Inferior parietal cortex (tissue), 1 donor: ENCODE measurements at regions not wholly inside any gene's neighbourhood (a gene's known extent, or its start where the extent isn't known, plus 50 kb on each side); places are given as distances from the start of the nearest gene placed in this dataset.

Experiments used
- DNase-seq: peaks from one replicate; pipeline ENCODE4 v3.0.0-alpha.2; 2016; ENCODE audit errors: extremely low spot score

DNA sequence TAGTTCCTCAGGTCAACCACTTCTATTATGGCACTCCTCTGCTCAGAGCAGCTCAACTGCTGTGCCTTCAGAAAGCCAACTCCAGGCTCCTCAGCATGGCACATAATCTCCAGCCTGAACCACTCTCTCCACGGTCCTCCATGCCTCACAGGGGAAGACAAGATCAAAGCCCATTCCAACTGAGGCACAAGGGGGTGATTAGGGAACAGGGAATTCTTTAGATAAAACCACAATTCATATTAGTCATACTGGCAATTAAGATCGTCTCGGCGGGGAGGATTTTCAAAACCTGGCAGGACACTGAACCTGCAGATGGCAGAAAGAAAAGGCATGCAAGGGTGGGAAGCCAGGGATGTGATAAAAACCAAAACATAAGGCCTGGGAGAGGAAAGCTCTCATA, 361.6 kb downstream of the FGFR2 start:
- DNase-seq, result no peak

DNA sequence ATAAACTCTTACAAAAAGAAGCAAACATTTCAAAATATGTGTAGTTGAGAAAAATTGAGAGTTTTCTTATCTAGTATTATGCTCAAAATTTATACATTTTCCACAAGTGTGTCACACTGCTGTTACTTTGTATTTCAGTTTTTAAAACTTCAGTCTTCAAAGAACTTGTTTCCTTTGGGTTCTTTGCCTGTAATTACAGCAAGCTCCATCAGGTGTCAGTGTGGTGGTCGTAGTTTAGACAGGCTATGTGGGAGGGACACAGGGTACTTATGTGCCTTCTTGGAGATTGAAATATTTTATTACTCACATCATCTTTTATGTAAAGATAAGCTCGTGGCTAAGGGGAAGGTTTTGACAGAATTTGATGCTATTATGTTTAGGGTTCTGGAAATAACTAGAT, 360.5 kb downstream of the FGFR2 start:
- no peak for DNase-seq

DNA sequence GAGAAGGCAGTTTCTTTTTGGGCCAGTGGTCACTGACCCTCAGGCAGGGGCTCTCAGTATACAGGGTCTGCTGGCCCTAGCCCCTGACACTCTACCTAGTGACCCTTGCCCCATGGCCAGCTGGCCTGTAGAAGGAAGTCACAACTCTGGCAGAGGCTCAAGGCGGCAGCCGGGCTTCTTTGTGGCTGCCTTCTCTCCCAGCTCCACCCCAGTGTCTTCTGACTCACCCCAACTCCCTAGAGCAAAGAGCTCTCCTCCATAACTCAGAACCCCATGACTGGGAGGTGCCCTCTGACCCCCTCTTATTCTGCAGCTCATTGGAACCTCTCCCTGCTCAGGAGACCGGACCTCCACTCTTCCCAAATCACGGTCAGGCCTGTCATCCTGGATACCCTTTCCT, 358.2 kb downstream of the FGFR2 start:
- no peak for DNase-seq

DNA sequence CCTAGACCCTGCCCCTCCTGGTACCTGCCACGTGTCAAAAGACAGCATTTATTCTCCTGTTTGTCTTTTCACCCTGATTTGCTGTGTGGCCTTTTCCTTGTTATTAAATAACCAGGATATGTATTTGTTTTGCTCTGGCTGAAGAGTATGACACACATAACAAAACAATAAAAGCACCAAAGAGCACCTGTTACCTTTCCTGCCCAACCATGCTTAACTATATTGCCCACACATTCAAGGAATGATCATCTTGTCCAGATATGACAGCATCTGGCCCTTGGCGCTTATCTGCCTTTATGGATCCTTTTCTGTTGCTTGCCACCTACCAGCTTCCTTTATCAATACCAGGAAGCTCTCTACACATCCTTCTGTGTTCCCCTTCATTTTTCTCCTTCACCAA, 357.7 kb downstream of the FGFR2 start:
- no peak for DNase-seq

DNA sequence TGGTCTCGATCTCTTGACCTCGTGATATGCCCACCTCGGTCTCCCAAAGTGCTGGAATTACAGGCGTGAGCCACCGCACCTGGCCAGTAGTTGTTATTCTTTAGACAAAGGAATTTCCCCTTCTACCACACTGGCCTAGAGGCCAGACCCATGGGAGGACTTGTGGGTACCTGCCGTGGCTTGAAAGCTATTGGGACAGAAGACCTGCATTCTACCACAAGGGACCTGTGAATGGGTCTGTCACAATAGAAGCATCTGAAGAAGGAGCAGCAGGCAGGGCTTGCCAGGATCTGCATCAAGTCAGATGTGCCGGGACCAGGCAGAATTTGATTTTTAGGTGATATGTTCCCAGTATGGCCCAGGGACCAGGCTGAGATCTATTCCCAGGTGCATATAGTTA, 356.9 kb downstream of the FGFR2 start:
- no peak for DNase-seq

DNA sequence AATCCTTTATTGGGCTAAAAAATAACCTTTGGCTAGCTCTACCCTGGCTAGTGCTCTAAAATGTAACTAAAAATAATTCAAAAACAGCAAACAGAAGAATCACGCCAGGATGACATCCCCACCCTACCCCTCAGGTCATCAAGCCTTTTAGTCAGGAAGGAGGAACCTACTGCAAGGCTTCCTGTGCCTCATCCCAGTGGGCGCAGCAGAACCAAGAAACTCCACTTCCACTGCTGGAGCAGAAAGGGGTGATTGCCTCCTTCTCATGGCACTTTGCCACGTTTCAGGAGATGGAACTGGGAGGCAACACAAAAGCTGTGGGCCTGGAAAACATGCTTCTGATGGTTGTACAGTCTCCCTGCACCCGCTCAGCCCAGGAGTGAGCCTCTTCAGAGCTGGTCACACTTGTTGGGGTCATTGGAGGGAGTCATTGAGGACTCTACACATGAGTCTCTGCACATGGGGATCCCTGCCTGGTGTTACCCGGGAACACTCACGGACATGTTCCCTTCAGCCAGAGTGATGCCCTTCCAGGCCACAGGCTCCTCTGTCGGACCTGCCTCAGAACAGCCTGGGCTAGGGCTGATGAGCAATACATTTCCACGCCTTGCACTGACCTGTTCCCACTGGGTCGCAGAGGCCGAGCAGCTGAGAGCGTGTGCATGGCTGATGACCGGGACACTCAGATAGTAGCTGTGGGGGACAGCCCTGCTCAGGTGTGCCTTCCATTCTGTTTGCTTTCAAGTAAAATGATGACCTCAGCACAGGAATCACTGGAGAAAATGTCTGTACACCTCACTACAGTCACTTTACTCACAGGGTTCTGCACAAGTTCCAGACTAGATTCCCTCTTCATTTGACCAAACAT, 355.3 kb downstream of the FGFR2 start:
- no peak for DNase-seq

DNA sequence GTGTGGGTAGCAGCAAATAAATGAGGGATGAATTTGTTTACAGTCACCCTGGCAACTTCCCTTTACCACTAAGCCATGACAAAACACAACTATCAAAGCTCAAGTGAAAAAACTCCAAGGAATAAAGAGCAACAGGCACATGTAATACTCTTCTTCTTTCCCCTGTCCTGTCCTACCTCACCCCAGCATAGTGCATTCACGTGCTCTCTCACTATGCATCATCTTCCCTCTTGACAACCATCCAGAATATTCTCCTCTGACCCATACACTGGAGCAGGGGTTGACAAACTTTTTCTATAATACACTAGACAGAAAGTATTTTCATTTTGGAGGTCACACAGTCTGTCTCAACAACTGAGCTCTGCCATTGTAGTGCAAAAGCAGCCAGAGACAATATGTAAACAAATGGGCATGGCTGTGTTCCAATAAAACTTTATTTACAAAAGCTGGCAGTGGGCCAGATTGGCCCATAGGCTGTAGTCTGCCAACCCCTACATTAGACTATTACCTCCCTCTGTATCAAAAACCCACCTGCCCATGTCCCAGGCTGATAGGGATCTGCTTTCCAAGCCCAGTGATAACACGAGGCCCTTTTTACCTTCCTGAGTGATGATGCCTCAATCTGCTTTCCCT, 354.5 kb downstream of the FGFR2 start:
- DNase-seq, result no peak

DNA sequence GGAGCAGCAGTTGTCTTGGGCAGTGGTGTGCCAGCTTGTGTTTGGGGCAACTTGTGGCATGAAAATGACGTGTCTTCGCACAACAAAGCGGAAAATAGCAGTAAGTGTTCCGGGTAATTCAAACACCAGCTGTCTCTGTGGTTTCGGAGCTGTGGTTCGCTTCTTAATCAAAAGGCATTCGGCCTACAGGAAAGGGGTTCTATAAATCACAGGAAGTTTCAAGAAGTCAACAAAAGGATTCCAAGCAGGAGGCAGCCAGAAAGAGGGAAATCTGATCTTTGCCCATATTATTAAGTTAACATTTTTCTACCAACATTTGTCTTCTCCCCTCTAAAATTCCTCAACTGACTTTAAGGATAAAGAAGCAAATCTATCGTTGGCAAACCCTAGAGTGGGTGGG, 353.4 kb downstream of the FGFR2 start:
- DNase-seq, result no peak

DNA sequence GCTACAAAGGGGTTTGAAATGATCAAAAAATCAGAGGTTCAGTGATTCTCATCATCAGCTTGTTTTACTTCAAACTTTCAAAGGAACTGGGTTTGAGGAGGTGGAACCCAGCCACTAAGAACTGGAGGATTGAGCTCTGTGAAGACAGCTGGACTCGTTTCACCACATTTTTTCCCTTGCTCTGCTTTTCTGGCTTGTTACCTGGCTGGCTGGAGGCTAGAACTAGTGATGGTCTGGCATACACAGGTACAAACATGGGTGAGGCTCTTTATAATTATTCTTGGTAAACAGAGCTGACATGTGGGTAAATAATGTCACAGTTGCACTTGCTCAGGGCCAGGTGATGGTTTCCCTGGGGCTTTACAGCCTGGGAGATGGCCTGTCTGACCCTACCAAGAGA, 352.5 kb downstream of the FGFR2 start:
- no peak for DNase-seq

DNA sequence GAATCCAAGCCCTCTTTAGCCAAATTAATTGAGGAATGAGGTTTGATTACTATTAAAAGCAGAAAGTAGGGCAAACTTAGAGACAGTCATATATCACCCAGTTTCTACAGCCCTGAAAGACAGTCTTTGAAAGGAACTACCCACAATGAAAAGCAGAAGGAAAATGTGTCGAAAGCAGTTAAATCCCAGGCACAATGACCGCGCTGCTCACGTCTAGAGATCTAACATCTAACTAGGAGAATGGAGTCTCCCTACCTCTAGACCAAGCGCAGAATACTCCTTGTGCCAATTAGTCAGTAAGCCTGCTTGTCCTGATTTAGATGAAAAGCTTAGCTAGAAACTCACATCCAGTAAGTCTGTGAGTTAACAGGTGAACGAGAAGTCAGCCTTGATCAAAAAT, 350.0 kb downstream of the FGFR2 start:
- no peak for DNase-seq

DNA sequence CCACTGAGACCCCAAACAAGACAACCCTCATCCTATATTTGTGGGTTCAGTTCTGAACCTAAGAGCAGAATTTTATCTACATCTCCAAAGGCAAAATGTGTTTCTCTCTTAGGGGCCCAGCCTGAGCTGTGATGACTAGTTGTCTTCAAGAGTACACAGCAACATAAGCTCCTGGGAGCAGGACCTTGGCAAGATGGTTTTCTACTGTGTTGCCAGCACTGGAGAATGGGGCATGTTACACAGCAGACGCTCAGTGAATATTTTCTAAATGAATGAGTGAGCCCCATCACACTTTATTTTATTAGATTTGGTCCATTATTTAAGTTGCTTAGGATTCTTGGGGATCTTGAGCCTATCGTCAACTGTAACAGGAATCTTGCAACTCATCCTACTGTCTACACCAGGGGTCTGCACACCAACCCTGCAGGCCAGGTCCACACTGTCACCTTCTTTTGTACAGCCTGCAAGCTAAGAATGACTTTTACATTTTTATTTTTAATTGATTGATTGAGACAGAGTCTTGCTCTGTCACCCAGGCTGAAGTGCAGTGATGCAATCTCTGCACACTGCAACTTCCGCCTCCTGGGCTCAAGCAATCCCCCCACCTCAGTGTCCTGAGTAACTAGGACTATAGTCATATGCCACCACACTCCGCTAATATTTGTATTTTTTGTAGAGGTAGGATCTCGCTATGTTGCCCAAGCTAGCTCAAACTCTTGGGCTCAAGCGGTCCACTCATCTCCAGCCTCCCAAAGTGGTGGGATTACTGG, 347.1 kb downstream of the FGFR2 start:
- no peak for DNase-seq

DNA sequence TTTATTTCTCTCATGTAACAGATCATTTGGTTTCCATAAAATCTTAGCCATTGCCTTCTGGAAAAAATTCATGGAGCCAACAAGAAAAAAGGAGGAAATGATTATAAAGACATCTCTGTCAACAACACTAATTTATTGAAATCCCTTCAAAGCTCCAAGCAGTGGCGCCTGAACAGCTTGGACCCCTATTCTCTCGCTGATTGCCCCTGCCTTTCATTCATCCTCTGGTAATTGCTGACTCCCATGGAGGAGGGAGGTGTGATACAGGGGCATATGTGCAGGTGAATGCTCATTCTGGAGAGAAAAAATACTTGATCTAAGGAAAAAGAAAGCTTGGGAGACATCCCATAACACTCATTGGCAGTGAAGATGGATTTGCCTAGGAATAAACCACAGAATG, 345.5 kb downstream of the FGFR2 start:
- no peak for DNase-seq

DNA sequence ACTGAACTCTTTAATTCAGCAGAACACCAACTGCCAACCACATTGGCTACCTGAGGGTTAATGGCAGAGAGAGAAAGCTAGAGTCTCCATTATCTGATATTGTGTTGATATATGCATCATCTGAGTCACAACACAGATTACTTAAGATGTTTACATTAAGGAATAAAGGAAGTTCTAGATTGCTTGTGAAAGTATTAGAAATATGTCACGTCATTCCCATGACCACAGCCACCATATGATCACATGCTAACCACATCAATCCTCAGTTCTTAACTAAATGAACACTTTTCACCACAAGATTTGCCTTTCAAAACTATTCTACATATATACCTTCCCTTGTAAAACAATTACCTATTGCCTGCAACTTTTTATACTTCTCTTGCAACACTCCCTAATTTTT, 337.9 kb downstream of the FGFR2 start:
- no peak for DNase-seq

DNA sequence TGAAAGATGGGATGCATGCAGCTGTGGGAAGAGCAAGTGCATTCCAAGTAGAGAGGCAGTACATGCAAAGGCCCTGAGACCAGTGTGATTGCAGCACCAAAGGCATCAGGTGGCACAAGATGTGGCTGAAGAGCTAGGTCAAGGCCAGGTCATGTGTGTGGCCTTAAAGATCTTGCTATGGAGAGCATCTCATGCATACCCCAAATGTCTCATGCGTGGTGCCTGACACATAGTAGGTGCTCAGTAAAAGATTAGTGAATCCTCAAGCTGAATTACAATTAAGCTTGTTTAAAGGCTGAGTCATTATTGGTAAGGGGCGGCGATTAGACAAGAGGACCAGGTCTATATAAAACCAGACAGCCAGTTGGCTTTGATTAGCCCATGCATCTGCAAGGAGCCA, 336.6 kb downstream of the FGFR2 start:
- DNase-seq, result no peak

DNA sequence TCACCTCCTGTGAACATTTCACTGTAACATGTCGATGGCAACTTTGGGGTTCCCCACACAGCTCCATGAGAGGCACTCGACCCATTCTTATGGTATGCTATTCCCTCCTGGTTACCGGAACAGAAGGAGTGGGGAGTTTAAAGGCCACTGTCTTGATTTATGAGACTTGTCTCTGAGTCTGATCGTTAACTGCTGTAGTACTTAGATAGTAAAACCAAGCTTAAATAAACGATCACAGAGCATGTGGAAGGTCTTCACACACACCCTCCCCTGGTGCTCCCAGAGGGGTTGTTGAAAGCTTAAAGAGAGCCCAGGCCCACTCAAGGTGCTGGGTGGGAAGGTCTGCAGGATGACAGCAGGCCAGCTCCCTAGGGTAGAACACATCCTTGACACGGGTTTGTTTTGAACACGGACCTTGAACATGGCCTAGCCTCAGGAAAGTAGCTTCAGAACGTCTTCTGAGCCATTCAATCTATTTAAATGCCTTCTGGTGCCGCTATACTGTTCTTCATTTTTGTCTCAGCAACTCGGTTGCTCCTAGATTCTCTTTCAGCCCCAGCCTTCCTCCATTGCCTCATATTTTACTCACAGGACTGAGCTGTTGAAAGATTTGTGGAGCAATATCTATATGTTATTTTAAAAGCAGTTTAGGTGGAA, 335.3 kb downstream of the FGFR2 start:
- DNase-seq, result no peak

DNA sequence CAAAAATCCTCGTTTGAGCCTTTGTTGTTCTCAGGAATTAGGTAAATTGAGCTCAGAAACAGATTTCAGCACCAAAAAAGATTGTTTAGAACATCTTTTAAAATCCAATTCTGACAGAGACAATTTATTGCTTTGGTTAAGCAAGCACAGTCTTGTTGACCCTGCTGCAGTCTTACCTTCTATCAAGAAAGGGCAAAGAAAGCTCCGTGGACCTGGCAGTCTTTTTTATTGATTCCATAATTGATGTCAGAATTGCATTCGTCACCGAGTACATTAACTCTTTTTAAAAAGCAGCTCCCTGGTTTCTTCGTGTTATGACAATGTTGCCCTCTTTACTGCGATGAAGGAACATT, 334.8 kb downstream of the FGFR2 start:
- no peak for DNase-seq

DNA sequence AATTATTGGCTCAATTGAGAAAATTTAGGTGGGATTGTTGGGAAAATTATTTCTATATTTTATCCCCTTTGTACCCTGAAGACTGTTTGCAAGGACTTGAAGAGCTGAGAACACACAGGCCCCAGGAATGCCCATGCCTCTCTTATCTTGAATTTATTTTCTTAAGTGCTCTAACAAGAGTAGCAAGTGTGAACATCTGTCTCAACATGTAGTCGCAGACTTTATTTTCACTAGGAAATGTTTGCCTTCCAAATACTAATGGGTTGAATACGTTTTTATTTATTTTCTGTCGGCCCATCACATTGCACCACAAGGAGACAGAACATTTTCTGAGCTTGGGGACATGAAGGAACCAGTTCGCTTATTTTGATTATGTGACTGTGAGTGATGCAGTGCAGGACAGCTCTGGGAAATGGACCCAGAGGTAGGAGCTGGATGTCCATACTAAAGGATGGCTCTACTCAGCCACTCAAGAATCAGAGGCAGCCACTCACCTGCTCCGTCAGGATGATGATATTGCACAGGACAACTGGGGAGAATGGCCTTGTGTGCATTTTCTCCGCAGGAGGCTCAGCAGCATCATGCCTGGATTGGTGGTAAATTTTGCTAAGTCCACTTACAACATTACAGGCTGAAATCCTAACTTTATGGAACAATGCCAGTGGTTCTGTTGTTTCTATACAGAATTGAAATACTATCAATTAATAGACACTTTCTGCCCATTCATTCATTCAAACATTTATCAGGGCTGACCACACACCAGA, 332.7 kb downstream of the FGFR2 start:
- no peak for DNase-seq

DNA sequence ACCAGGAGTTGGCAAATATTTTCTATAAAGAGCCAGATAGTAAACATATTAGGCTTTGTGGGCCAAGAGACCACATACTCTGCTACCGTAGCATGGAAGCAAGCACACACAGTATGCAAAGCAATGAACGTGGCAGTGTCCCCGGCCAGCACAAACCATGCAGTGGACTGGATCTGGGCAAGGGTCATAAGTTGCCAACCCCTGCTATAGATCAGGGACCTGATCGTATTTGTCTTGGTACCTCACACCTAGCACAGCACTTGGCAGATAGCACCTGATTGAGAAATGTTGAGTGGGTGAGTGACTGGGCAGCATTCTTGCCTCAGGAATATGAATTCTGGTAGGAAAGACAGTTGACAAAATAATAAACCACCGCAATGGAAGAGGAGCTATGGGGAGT, 331.9 kb downstream of the FGFR2 start:
- no peak for DNase-seq

DNA sequence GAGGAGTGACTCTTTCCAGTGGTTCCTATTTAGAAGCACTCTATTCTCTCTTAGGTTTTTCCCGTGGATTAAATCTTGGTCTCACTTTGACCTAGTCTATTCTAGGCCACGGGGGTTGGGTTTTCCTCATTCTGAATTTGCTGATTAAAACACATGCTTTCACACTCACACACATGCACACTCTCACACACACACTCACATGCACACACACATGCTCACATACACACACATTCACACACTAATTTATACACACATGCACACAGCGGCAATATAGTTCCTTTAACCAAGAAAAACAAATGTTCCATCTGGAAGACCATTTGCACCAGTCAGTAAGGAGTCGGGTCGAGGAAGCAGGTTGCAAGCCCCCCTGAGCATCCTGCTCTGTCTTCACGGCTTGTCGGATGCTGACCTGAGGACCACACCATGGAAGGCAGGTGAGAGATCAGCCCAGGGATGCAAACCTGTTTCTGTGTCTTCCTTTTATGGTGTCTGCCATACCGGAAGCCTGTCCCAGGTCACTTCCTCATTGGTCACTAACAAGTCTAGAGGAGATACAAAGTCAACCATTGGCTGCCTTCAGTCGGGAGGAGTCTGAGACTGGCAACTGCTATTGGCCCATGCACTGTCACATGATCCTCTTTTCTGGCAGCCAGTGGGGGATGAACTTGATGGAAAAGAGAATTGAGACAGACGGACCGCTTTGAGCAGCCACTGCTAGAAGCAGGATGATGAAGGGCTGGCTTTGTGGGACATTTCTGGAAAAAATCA, 330.8 kb downstream of the FGFR2 start:
- no peak for DNase-seq

DNA sequence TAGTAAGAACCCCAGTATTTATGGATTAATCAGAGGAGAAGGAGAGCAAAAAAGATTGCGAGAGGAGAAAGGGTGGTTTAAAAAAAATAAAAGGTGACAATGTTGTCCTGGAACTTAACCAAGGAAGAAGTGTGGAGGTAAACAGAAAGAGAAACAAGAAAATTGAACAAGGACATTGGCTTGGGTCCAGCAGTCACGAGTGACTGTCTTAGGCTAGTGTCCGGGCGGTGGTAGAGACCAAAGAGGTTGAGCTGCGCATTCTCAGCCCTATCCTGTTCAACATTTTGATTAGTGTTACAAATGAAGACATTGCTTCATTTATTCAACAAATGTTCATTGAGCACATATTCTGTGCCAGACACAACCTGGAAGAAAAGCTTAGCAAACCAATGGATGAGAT, 329.9 kb downstream of the FGFR2 start:
- DNase-seq, result no peak

DNA sequence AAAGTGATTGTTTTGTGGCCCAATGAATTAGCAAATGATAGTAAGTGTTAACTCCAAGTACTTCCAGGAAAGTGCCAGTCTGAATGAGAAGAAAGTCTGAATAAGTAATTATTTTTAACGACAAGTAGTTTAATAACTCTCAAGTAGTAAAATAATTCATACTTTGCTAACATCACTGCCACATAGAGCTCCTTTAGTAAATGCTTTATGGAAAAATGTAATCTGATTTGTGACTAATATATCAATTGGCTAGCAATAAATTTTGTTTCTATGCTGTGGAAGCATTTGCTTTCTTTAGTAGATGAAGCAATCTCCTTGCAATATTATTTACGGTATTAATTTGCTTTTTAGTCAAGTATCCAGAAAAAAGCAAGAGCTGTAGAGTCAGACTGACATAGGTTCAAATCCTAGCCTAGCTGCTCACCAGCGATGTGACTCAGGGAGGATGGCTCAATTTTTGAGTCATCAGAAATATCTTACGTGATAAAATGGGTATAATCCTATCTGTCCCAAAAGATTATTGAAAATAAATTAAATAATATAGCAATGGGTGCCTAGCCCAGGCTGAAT, 329.3 kb downstream of the FGFR2 start:
- DNase-seq, result no peak
